NCI-H146 (cell line): ENCODE measurements at regions not wholly inside any gene's neighbourhood (a gene's known extent, or its start where the extent isn't known, plus 50 kb on each side); places are given as distances from the start of the nearest gene placed in this dataset.
"Not testable (repeated sequence)": the region's sequence is repeated elsewhere in the genome, so short reads cannot be mapped to it uniquely, and the experiment has no call there.

Experiments
- DNase-seq: peaks from one replicate; lab custom pipeline; 2025; lab: John Stamatoyannopoulos, UW

DNA sequence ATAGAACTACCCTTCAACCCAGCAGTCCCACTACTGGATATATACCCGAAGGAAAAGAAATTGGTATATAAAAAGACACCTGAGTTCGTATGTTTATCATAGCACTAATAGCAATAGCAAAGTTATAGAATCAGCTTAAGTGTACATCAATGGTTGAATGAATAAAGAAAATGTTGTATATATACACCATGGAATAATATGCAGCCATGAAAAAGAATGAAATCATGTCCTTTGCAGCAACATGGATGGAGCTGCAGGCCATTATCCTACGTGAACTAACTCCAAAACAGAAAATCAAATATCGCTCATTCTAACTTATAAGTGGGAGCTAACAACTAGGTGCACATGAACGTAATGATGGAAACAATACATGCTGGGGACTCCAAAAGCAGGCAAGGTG is 143.5 kb upstream of the GK2 start:
- DNase-seq, result no peak

DNA sequence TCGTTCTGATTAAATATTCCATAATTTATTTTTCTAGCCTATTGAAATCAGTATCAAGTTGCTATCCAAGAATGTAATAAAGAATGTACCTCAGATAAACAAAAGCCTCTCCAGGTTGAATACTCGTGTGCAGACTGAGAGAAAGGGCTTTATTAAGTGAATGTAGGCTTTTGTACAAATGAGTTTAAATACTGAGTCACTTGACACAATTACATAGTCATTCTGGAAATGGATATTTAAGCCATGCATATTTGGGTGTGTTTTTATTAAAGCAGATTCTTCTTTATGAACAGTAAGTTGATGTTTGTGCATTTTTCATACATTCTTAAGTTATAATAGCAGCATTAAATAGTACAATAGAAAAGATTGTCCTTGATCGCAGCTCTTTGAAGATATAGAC is 139.8 kb upstream of the GK2 start:
- no peak for DNase-seq

DNA sequence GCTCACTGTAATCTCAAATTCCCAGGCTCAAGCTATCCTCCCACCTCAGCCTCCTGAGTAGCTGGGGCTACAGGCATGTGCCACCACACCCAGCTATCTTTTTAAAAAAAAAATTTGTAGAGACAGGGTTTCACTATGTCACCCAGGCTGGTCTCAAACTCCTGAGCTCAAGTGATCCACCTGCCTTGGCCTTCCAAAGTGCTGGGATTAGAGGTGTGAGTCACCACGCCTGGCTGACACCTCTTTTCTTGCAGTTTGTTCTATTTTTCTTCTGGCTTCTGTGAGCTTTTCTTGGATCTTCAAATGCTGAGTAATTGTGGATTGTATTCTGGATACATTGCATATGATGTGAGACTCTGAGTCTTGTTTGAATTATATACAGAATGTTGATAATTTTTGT is 137.3 kb upstream of the GK2 start:
- DNase-seq, result not testable (repeated sequence)

DNA sequence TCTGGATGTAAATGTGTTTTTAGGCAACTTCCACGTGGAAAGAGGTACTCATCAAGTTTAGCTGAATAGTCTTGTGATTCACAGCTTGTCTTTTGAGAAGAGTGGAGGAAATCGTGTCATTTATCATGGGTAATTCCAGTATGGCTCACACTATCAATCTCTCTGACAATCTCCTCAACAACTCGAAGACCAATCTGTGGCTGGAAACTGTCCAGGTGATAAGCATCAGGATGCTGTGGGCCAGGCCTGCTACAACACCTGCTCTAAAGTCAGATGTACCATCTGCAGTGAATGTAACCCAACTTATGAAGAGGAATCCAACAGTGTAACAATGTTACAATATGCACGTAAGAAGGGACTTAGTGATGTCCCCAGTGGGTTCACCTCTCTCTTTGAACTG is 132.1 kb upstream of the GK2 start:
- peak; percentile 33 for DNase-seq

DNA sequence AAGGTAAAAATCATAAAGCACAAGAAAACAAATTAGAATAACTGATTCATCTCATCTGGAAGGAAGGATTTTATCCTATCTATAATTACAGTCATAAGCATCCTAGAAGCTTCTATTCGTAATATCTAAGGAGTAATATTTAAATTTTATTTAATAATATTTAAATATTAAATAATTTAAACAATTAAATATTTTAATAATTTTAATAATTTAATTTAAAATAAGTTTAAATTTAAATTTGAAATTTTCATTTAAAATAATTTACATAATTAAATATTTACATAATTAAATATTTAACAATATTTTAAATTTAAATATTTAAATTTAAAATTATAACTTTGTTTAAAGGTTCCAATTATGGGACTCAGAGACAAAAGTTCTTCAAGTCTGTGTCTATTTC is 127.5 kb upstream of the GK2 start:
- DNase-seq, result no peak

DNA sequence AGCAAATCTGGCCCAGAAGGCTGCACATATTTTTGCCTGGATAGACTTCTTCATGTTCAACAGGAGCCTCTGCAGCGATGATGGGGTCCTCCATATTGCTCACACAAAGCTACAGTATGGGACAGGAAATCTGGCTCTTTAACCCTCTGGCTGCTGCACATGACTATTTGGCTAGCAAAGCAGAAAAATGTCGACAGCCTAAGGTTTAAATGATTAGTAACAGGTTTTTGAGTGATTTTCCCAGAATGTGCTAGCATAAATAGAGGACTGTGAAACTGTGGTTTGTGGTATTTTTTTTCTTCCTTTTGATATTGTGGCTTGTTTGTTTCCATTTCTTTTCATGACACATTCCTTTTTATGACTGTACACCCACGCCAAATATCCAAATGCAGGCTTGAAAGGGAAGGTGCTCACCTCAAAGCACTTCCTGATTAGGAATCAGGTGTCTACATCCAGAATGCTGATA is 120.2 kb upstream of the GK2 start:
- DNase-seq, result no peak

DNA sequence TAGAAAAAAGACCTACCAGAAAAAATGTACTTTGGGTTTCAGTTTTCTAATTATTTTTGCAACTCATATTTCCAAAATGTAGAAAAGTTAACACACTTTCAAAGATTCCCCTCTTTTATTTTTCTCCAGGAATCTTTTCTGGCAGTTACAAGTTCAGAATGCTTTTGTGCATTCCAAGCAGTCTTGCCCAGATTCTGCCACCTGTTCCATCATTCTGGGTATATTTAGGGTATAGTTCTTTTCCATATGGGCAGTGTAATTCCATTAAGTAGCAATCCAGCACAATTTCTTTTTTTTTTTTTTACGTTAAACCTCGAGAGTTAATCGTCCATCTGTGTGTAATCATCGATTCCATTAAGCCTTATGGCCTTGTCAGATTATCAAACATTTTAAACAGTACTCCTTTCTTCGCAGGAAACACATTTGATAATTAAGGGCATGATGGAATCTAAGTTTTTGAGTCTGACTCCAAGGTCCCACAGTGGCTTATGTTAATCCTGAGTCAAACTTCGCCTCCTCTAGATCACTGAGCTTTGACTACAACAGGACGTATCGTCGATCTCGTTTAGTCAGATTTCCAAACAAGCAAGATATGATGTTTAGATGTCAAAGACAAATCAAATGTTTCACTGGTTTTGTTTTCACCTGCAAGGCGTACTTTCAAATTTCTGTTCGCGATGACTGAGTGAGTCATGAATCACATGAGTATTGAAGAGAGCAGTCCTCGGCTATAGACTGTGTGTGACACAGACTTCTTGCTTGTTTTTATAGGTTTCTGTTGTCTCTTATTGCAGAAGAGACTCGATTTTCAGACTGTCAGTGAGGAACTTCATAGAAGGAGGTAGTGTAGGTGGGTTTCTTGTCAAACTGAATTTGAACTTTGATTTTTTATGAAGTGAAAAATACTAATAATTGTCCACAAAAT is 118.9 kb upstream of the GK2 start:
- DNase-seq, result no peak

DNA sequence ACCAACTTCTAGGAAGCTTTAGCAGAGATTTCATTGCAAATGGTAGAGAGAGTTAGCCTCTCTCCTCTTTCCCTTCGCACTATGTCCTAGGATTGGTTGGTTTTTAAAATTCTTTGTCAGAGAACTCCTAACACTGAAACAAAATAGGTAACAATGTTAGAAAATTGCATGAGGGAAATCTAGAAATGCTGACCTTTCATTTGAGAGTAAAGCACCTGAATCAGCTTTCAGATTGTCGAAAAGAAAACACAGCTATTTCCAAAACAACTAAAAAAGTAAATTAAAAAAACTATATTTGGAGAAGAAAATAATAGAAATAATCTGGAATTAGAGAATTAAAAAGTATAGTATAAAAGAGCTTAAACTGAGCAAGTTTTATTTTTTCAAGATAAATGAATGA is 108.1 kb upstream of the GK2 start:
- no peak for DNase-seq

DNA sequence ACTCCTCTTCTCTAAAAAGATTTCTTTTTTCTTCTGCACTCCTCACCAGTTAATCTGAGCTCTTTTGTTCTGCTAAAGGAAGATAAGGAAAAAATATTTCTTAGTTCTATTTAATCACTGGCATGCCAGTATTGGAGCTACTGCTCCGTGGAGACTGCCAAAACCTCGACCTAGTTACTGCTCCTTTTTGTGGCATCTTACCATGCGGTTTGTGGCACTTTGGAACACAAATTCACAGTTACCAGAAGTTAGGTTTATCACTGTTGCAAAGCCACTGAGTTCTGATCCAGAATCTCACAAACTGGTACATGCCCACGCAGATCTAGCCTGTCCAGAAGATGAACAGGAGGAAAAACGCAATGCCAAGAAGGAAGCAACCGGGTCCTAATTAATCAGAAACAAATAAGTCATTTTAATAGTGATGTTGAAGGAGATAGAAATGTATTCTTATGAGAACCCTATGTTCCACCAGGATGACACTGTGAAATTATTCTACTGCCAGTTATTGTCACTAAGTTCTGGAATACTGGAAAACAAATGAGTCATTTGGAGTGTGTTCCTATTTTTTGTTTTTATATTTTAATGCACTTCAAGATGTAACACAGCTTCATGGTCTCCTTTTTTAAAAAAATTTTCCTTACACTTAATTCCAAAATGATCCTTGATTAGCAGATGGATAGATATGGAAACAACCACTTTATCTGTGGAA is 106.7 kb upstream of the GK2 start:
- DNase-seq, result no peak

DNA sequence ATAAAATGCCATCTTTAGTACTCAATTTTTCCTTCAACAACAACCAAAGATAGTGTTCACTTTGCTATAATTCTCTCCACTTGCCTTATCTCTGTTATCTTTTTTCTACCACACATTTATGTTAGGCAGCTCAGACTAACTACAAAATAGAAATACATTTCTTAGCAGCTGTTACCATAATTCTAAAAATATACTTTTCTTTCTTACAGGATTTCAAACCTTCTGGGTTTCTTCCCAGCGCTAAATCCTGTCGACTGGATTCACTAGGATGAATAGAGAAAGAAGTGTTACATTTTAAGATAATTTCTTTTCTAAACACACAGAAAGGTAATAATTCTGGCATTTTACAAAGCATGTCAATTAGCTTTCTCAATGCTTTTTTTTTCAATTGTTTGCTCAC is 105.5 kb upstream of the GK2 start:
- DNase-seq, result no peak

DNA sequence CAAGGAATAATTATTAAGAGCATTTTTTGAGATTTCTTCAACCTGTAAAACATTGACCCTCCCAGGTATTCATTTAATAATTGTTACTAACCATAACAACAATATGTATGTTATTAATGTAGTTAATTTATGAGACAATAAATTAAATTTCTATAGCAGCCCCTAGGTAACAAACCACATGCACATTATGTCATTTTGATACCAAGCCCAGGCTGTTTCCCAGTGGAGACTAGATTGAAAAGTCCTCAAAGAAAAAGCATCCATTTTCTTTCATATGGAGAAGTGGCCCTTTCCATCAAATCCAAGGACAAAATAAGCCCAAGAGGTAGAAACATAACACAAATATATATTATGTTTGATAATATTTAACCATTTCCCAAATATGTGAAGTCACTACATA is 104.3 kb upstream of the GK2 start:
- DNase-seq, result no peak

DNA sequence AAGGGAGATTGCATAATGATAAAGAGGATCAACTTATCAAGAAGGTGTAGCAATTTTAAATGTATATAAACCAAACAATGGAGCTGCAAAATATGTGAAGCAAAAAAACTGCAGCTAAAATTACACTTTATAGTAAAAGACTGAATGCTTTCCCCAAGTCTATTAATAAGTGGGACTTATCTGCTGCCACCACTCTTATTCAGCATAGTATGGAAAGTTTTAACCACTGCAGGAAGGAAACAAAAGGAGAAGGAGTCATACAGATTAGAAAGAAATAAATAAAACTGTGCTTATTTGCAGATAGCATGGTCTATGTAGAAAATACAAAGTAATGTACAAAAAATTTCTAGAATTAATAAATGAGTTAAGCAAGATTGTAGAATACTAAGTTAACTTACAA is 94.1 kb upstream of the GK2 start:
- DNase-seq, result no peak

DNA sequence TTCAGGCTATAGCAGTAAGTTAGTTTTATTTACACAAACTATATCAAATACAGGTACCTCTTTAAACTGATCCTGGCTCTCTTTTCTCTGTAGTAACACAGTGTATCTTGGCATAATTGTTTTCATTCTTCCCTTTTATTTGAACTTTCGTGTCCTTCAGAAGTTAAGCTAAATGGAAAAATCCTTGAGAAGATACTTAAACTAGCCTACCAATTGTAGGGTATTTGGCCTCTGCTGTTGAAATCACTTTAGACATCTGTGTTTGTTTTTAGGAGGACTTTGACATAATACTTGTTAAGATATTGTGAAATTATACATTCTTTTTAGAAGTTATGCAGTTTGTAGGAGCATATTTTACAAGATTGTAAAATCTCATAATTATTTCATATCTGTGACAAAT is 90.3 kb upstream of the GK2 start:
- DNase-seq, result no peak

DNA sequence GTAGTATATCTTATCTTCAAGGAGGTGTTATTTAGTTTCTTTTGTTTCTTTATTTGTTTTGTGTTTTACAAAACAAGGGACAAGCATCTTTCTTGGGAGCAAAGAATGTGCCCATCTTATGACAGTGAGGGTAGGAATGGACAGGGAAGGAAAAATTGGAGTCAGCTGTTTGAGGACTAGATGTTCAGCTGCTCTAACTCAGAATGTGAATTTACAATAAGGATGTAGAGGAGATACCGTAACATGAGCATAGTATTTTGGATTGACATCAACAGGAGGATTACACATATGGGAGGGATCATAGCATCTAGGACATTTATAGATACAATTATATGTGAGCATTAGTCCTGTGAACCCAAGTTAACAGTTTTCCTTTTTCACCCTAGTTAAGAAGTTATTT is 89.0 kb upstream of the GK2 start:
- no peak for DNase-seq

DNA sequence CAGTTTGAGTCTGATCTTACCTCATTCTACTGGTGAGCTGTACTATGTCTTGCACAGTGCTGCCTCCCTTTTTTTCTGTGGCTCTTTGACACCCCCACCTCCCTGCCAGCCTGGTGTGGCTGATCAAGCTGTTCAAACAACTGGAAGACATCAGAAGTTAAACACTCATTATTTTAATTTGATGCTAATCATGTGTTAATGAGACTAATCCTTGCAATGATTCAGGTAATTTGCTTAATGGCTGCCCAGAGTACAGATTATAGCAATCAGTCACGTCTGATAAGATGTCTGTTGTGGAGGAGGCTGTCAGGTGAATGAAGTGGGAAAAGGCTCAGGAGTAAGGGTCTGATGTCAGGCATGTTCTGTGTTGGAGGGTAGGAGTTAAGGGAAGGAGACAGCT is 87.4 kb upstream of the GK2 start:
- peak; percentile 71 for DNase-seq

DNA sequence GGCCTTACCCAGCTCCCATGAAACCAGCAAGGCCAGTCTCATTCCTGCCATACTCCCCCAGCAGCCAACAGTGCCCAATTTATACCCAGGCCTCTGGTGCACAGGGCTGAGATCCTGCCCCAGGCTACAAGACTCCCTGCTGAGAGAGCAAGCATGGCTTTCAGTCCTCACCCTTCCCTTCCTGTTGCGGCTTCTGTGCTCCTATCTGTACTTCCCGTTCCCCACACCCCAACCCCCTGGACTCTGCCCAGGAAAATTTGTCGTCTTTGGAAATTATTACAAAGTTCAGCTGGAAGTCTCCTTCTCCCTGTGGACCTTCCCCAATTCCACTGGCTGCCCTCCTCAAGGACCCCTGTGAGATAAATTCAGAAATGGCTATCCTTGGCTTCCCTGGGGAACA is 84.1 kb upstream of the GK2 start:
- DNase-seq, result peak; percentile 33

DNA sequence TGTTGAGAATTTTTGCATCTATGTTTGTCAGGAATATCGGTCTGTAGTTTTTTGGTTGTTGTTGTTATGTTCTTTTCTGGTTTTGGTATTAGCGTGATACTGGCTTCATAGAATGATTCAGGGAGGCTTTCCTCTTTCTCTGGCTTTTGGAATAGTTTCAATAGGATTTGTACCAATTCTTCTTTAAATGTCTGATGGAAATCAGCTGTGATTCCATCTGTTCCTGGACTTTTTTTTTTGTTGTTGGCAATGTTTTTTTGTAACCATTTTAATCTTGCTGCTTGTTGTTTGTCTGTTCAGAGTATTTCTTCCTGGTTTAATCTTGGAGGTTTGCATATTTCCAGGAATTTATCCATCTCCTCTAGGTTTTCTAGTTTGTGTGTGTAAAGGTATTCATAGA is 81.5 kb upstream of the GK2 start:
- no peak for DNase-seq

DNA sequence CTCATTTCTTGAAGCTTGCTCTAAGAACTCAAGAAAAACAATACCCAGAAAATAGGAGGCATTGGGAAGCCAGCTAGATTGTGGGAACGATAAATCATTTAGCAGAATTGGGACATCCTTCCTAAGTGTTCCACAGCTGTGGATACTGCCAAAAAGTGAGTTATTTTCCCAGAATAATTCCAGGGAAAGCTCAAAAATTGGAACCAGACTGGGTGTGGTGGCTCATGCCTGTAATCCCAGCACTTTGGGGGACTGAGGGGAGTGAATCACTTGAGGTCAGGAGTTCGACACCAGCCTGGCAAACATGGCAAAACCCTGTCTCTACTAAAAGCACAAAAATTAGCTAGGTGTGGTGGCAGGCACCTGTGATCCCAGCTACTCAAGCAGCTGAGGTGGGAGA is 68.2 kb upstream of the GK2 start:
- DNase-seq, result no peak

DNA sequence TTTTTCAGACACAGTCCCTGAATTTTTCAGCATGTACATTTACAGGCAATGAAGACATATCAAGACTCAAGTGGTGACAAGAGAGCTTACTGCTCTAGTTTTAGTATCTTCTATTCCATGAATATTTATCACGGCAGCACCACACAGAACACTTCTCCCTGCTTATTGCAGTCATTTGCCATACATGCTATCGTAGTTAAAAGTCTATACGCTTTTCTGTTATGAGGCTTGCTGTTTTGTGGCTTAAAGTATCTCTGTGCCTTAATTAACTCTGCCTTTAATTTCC is 65.4 kb upstream of the GK2 start:
- DNase-seq, result no peak

DNA sequence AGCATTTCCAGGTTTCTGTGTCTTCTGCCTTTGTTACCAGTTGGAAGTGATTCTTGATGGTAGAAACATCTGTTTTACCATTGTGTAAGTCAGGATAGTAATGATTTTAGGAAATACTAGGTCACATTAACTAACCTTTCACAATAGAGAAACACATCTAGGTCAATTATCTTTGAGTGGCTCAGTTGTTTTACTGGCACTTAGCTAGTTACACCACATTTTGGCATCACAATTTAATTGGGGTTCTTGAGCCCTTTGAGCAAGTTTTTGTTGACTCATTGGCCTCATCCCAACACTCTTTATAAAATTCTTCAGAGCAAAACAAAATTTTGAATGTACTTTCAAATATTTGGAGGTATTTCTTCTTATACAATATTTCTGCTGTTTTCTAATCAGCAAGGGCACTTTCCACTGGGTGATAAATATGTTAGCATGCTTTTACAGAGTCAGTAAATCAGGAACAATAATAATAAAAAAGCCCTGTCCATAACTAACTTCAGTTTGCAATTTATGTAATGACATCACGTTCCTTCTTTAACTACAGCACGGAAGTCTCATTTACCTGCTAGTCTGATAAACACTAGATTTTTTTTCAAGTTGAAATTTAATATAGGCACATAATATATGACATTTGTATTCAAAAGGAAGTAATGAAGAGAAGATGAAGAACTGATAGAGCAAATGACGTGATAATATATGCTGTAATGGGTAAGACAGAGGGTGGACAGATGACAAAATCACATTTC is 64.8 kb upstream of the GK2 start:
- DNase-seq, result no peak

DNA sequence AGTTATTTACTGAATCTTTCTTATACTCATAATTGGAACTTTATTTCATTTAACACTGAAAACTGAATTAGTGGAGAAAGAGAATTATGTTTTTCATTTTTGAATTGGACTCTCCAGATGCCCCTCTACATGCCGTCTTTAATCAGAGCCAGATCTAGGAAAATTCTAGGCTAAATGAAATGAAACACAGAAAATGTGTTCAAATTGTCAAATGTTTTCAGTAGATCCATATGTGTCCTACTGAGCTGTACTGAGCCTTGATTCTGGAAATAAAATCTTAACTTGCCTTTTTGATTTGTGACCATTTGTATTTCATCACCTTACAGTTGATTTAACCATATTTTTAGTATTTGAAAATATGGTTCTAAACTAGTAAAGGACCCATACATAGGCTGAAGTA is 64.0 kb upstream of the GK2 start:
- DNase-seq, result no peak

DNA sequence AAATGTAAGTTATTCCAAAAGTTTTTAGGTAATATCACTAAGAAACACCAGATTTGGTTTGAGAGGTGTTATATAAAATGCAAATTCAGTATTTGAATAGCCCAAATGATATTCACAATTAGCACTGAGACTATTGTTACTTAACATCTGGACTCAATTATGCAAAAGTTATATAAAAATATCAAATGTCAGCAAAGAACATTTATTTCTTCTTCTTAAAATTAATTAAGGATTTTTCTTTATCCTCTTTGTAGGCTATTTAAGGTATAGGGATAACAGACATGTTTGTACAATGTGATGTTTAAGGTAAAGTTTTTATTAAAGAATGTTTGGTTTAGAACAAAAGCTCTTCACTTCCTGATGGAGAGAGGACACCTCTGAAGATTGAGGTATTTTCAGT is 63.3 kb upstream of the GK2 start:
- no peak for DNase-seq
